Liver (tissue), 7 donors: ENCODE measurements at regions not wholly inside any gene's neighbourhood (a gene's known extent, or its start where the extent isn't known, plus 50 kb on each side); places are given as distances from the start of the nearest gene placed in this dataset.
A peak's percentile ranks its signal among the peaks of the same experiment; 100 is the strongest.

Experiments used
- DNase-seq: peaks from one replicate; pipeline ENCODE4 v3.0.0-alpha.2; 2017; ENCODE audit warnings: low spot score
- H3K27ac ChIP-seq, 2 donors: one replicate each; pipeline ENCODE4 v1.7.0; 2013; ENCODE audit warnings: inconsistent platforms in 2 of 2, low read length in 2 of 2, control low read depth in 1 of 2, low read depth in 1 of 2, mild to moderate bottlenecking in 1 of 2
- H3K27me3 ChIP-seq, 4 donors: one replicate each; pipeline versions ENCODE4 v1.6.1 to v1.7.0; 2013; ENCODE audit warnings: low read length in 3 of 4, inconsistent platforms in 1 of 4, mild to moderate bottlenecking in 1 of 4, moderate library complexity in 1 of 4; ENCODE audit not compliant: control insufficient read depth in 4 of 4, insufficient read depth in 4 of 4
- H3K36me3 ChIP-seq, 4 donors: one replicate each; pipeline versions ENCODE4 v1.6.1 to v1.7.0; 2013; ENCODE audit warnings: low read length in 3 of 4, mild to moderate bottlenecking in 3 of 4, low read depth in 1 of 4, moderate library complexity in 1 of 4; ENCODE audit not compliant: control insufficient read depth in 4 of 4, insufficient read depth in 3 of 4
- H3K4me1 ChIP-seq, 4 donors: one replicate each; pipeline versions ENCODE4 v1.6.1 to v1.7.0; 2013; ENCODE audit warnings: low read length in 3 of 4, mild to moderate bottlenecking in 3 of 4, moderate library complexity in 1 of 4; ENCODE audit not compliant: control insufficient read depth in 4 of 4, insufficient read depth in 4 of 4
- H3K4me3 ChIP-seq, 3 donors: one replicate each; pipeline versions ENCODE4 v1.6.1 to v1.7.0; 2013; ENCODE audit warnings: low read length in 3 of 3, control low read depth in 1 of 3, low read depth in 1 of 3, mild to moderate bottlenecking in 1 of 3
- H3K9ac ChIP-seq, 2 donors: one replicate each; pipeline ENCODE4 v1.7.0; 2013; ENCODE audit warnings: low read length in 2 of 2, mild to moderate bottlenecking in 2 of 2, moderate library complexity in 2 of 2, control low read depth in 1 of 2, low read depth in 1 of 2
- H3K9me3 ChIP-seq, 4 donors: one replicate each; pipeline versions ENCODE4 v1.6.1 to v1.7.0; 2013; ENCODE audit warnings: low read length in 3 of 4; ENCODE audit not compliant: control insufficient read depth in 4 of 4
- EGR1 ChIP-seq, 2 donors: IDR thresholded peaks; 2 replicates each; pipeline ENCODE4 v1.6.1; 2016 to 2018; ENCODE audit warnings: antibody characterized with exemption in 2 of 2, low read depth in 2 of 2
- FOXA1 ChIP-seq: IDR thresholded peaks from 2 replicates; pipeline ENCODE4 v1.6.1; 2016; ENCODE audit warnings: antibody characterized with exemption
- FOXA2 ChIP-seq: IDR thresholded peaks from 2 replicates; pipeline ENCODE4 v1.6.1; 2016; ENCODE audit warnings: antibody characterized with exemption
- GABPA ChIP-seq, 2 donors: IDR thresholded peaks in 1 of 2; conservative IDR thresholded peaks in 1 of 2; 2 replicates each; pipeline ENCODE4 v1.6.1; 2016; ENCODE audit warnings: antibody characterized with exemption in 2 of 2, mild to moderate bottlenecking in 1 of 2, moderate library complexity in 1 of 2
- HNF4A ChIP-seq, 2 donors: conservative IDR thresholded peaks; 2 replicates each; pipeline ENCODE4 v1.6.1; 2016; ENCODE audit warnings: antibody characterized with exemption in 2 of 2, mild to moderate bottlenecking in 2 of 2
- HNF4G ChIP-seq: IDR thresholded peaks from 2 replicates; pipeline ENCODE4 v1.6.1; 2016; ENCODE audit warnings: antibody characterized with exemption
- JUND ChIP-seq, 2 donors: IDR thresholded peaks; 2 replicates each; pipeline ENCODE4 v1.6.1; 2016; ENCODE audit warnings: antibody characterized with exemption in 2 of 2
- NR2F2 ChIP-seq: IDR thresholded peaks from 2 replicates; pipeline ENCODE4 v1.6.1; 2016; ENCODE audit warnings: antibody characterized with exemption
- RAD21 ChIP-seq, 2 donors: IDR thresholded peaks; 2 replicates each; pipeline ENCODE4 v1.6.1; 2016; ENCODE audit warnings: antibody characterized with exemption in 2 of 2, mild to moderate bottlenecking in 2 of 2
- REST ChIP-seq: IDR thresholded peaks from 2 replicates; pipeline ENCODE4 v1.6.1; 2016; ENCODE audit warnings: antibody characterized with exemption, mild to moderate bottlenecking
- TAF1 ChIP-seq: conservative IDR thresholded peaks from 2 replicates; pipeline ENCODE4 v1.6.1; 2016; ENCODE audit warnings: antibody characterized with exemption, mild to moderate bottlenecking
- YY1 ChIP-seq: IDR thresholded peaks from 2 replicates; pipeline ENCODE4 v1.6.1; 2016; ENCODE audit warnings: antibody characterized with exemption, mild to moderate bottlenecking
- ZBTB33 ChIP-seq: IDR thresholded peaks from 2 replicates; pipeline ENCODE4 v1.6.1; 2016; ENCODE audit warnings: antibody characterized with exemption
- WGBS: extraction: QIAGEN DNeasy Blood & Tissue Kit; methylation state at CpG from one replicate; pipeline ENCODE4 v1.1.7; 2013; 5-methylcytosine and 5-hydroxymethylcytosine counted together
- TF ChIP-seq, protein P1 (sequence below): IDR thresholded peaks from 2 replicates; pipeline ENCODE4 v1.6.1; 2016; ENCODE audit warnings: antibody characterized with exemption
- TF ChIP-seq, protein P2 (sequence below): IDR thresholded peaks from 2 replicates; pipeline ENCODE4 v1.6.1; 2016; ENCODE audit warnings: antibody characterized with exemption
- donor health status: healthy.
- donor health status: healthy.
- donor health status: healthy.
- donor health status: healthy.

DNA sequence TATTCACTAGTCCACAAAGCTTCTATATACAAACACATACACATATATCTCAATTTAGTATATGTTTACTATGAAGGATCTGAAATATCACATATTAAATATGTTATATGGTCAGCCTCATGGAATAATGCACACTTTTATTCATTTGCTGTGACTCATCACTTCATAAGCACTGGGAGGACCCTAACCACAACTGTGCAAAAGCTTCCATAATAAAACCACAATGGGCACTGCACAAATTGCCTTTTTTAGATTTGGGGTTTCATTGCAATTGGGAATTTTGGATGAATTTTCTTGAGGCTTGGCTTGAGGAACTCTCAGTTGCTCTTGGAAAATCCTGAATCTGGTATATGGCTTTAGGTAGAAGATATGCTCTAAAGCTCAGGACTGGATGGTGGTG lies 399.4 kb downstream of the C12orf75 start:
- no peaks in the 10 kb centered on the region for H3K36me3 ChIP-seq

GRCh38 chr12:105733579-105733978 lies 403.1 kb downstream of the C12orf75 start:
- WGBS = 27% methylated on average over 1 of the region's 1 CpG
- H3K4me3 ChIP-seq = no peak overlapping the region
- no peaks in the 10 kb centered on the region for H3K27me3 ChIP-seq
- DNase-seq = no peak
- no peaks in the 10 kb centered on the region for H3K9me3 ChIP-seq
- peaks cover 0 to 13% (median 4%) of the 10 kb centered on the region in 4 donors for H3K4me1 ChIP-seq
- H3K9ac ChIP-seq = no peak overlapping the region
- no peak overlapping the region for H3K27ac ChIP-seq
- H3K36me3 ChIP-seq = no peaks in the 10 kb centered on the region
- TF ChIP-seq GABPA (IDR thresholded peaks at IDR 0.05 in 1 of 2, conservative IDR thresholded peaks at IDR 0.05 in 1 of 2) (no peak), TAF1 (no peak), YY1 (no peak), HNF4A (conservative IDR thresholded peaks at IDR 0.05) (peak in 1 of 2 donors; percentile 24), FOXA2 (peak; percentile 23), RAD21 (IDR thresholded peaks at IDR 0.05) (no peak), JUND (IDR thresholded peaks at IDR 0.05) (no peak), REST (no peak), EGR1 (IDR thresholded peaks at IDR 0.05; ENCODE audit: low read depth in 2 of 2) (no peak), NR2F2 (no peak), FOXA1 (no peak)
- TF ChIP-seq, protein P1, sequence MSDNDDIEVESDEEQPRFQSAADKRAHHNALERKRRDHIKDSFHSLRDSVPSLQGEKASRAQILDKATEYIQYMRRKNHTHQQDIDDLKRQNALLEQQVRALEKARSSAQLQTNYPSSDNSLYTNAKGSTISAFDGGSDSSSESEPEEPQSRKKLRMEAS = no peak

More for the DNA sequence above, 399.4 kb downstream of the C12orf75 start:
- no peak overlapping the region for H3K4me3 ChIP-seq
- peaks cover 0 to 4% (median 1%) of the 10 kb centered on the region in 4 donors for H3K4me1 ChIP-seq
- H3K9me3 ChIP-seq = no peaks in the 10 kb centered on the region
- no peak overlapping the region for H3K9ac ChIP-seq
- no peaks in the 10 kb centered on the region for H3K27me3 ChIP-seq
- H3K27ac ChIP-seq = no peak overlapping the region
- DNase-seq = no peak
- TF ChIP-seq, protein P1 = no peak
- TF ChIP-seq GABPA (IDR thresholded peaks at IDR 0.05 in 1 of 2, conservative IDR thresholded peaks at IDR 0.05 in 1 of 2) (no peak), NR2F2 (no peak), RAD21 (IDR thresholded peaks at IDR 0.05) (no peak), ZBTB33 (no peak), HNF4A (conservative IDR thresholded peaks at IDR 0.05) (no peak), HNF4G (no peak), REST (no peak), EGR1 (IDR thresholded peaks at IDR 0.05; ENCODE audit: low read depth in 2 of 2) (no peak)
- TF ChIP-seq, protein P2, sequence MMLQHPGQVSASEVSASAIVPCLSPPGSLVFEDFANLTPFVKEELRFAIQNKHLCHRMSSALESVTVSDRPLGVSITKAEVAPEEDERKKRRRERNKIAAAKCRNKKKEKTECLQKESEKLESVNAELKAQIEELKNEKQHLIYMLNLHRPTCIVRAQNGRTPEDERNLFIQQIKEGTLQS = no peak
